Activated B cell treated with CpG ODN at 0.5 μM for 24 hours (primary cell): ENCODE measurements at regions not wholly inside any gene's neighbourhood (a gene's known extent, or its start where the extent isn't known, plus 50 kb on each side); places are given as distances from the start of the nearest gene placed in this dataset.

ENCODE experiments used
- ATAC-seq: fragments of 200-7000 bp; cut with Tn5 transposase; one replicate; pipeline ENCODE4 v1.10.0; 2021; ENCODE audit warnings: low read depth, mild to moderate bottlenecking, moderate library complexity
- CTCF ChIA-PET: fragments of 350-600 bp; sonication (Branson Sonifier 250); formaldehyde crosslinking; loops from one replicate; lab custom pipeline; 2021; ENCODE audit warnings: antibody characterized with exemption; lab: Charles Lee
- POLR2A ChIA-PET: fragments of 350-600 bp; sonication (Branson Sonifier 250); formaldehyde crosslinking; loops from one replicate; lab custom pipeline; 2021; ENCODE audit warnings: antibody characterized with exemption; lab: Charles Lee
- DNase-seq: peaks from one replicate; pipeline ENCODE4 v3.0.0; 2022
- H3K27ac Mint-ChIP-seq: one replicate; pipeline ENCODE4 v1.8.0; 2020; ENCODE audit warnings: mixed read lengths
- H3K27me3 Mint-ChIP-seq: one replicate; pipeline ENCODE4 v1.8.0; 2021; ENCODE audit warnings: mixed read lengths
- H3K36me3 Mint-ChIP-seq: one replicate; pipeline ENCODE4 v1.8.0; 2021; ENCODE audit warnings: low read depth, mixed read lengths
- H3K4me1 Mint-ChIP-seq: one replicate; pipeline ENCODE4 v1.8.0; 2021; ENCODE audit warnings: mixed read lengths
- H3K4me3 Mint-ChIP-seq: one replicate; pipeline ENCODE4 v1.8.0; 2020; ENCODE audit warnings: mild to moderate bottlenecking, mixed read lengths
- H3K9me3 Mint-ChIP-seq: one replicate; pipeline ENCODE4 v1.8.0; 2020; ENCODE audit warnings: mixed read lengths
- intact Hi-C: fragments of 100-400 bp; cut with micrococcal nuclease; formaldehyde crosslinking; loops from one replicate; pipeline ENCODE4 v1.15.1; 2024
- TF ChIP-seq, protein P1 (sequence below): fragments of 200-600 bp; IDR thresholded peaks from one replicate; pipeline ENCODE4 v1.8.0; 2022; ENCODE audit warnings: antibody characterized with exemption, mild to moderate bottlenecking

- Mint-ChIP-seq H3K36me3 (no peaks in the 10 kb centered on the region), H3K27ac (no peak overlapping the region), H3K27me3 (peaks cover 6% of the 10 kb centered on the region), H3K9me3 (no peaks in the 10 kb centered on the region), H3K4me1 (peaks cover 55% of the 10 kb centered on the region), H3K4me3 (no peak overlapping the region)
- TF ChIP-seq, protein P1, sequence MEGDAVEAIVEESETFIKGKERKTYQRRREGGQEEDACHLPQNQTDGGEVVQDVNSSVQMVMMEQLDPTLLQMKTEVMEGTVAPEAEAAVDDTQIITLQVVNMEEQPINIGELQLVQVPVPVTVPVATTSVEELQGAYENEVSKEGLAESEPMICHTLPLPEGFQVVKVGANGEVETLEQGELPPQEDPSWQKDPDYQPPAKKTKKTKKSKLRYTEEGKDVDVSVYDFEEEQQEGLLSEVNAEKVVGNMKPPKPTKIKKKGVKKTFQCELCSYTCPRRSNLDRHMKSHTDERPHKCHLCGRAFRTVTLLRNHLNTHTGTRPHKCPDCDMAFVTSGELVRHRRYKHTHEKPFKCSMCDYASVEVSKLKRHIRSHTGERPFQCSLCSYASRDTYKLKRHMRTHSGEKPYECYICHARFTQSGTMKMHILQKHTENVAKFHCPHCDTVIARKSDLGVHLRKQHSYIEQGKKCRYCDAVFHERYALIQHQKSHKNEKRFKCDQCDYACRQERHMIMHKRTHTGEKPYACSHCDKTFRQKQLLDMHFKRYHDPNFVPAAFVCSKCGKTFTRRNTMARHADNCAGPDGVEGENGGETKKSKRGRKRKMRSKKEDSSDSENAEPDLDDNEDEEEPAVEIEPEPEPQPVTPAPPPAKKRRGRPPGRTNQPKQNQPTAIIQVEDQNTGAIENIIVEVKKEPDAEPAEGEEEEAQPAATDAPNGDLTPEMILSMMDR: no peak
- DNase-seq (no peak), ATAC-seq (no peak)
- POLR2A ChIA-PET: interaction anchor here (0.6 kb wide), 1 partner anchor 92 kb away, joined by 6 read pairs; no protein-coding TSS in a partner anchor
- CTCF ChIA-PET: no interaction called here
- intact Hi-C loops: loop anchor here (2.0 to 5.0 kb wide), 4 partner anchors 52 to 312 kb away; no protein-coding TSS in a partner anchor
These were observed 213.1 kb downstream of the RPLP1 start for GRCh38 chr15:69665641-69666111.

DNA sequence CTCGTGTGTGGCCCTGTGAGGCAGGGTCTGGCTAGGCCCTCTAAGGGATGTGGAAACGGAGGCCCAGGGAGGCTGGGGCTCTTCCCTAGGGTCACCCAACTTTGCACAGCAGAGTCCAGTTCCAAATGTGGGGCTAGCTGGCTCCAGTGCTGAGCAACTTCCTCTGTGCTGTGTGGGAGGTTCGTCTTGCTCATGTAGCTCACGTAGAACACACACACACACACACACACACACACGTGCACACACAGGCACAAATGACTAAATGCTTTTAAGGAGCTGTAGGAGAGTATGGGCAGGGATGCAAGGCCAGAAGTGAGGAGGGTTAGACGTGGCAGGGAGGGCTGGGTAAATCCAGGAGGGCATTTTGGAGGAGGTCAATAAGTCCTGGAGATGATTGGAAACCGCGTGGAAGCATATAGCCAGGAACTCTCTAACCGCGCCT lies 213.8 kb downstream of the RPLP1 start:
- DNase-seq: no peak
- peaks cover 6% of the 10 kb centered on the region for H3K27me3 Mint-ChIP-seq
- intact Hi-C loops: loop anchor here (2.0 to 5.0 kb wide), 4 partner anchors 51 to 311 kb away; no protein-coding TSS in a partner anchor
- H3K9me3 Mint-ChIP-seq: no peaks in the 10 kb centered on the region
- peaks cover 55% of the 10 kb centered on the region for H3K4me1 Mint-ChIP-seq
- peak overlapping the region; percentile 67 for H3K27ac Mint-ChIP-seq
- ChIA-PET CTCF (no interaction called here), POLR2A (interaction anchor here (0.6 to 1.6 kb wide), 4 partner anchors 11 to 697 kb away, joined by 3 to 6 read pairs (median 4); no protein-coding TSS in a partner anchor)
- TF ChIP-seq, protein P1: no peak
- peak; percentile 51 for ATAC-seq
- H3K4me3 Mint-ChIP-seq: peak overlapping the region; percentile 36
- H3K36me3 Mint-ChIP-seq: no peaks in the 10 kb centered on the region

DNA sequence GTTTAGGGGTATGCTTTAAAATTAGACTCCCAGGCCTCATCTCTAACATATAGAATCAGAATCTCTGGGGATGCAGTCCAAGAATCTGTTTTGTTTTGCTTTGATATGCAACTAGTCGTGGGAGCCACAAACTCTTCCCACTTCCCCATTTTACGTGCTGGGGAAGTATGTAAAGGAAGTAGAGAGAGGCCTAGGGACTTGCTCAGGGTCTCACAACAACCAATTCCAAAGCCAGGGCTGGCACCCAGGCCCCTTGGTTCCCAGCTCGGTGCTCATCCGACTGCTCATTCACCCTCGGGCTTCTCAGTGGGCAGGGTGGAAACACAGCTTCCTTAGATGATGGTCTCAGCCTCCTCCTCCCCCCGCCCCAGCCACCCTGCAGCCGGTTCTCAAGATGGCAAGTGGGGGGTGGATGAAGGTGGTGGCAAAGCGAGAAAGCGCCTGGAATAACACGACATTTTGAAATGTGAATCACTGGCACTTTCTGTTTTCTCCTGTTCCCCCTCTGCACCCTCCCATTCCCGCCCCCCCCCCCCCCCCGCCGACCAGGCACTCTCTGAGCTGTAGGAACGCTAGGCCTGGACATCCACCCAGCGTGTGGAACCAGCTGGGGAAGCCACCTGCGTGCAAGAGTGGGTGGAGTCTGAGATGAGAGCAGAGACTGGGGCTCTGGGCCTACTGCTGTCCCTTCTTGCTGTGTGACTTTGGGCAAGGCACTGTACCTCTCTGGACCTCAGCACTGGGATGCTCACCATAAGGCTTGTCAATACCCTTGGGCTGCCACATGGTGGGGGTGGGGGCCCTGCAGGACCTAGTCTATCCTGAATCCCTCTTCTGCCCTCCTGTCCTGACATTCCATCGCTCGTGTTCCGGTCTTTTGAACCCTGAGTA lies 214.5 kb downstream of the RPLP1 start:
- Mint-ChIP-seq H3K4me3 (peak overlapping the region; percentile 36), H3K27ac (peak overlapping the region; percentile 67), H3K9me3 (no peaks in the 10 kb centered on the region), H3K36me3 (no peaks in the 10 kb centered on the region), H3K27me3 (peaks cover 6% of the 10 kb centered on the region), H3K4me1 (peaks cover 55% of the 10 kb centered on the region)
- ATAC-seq (peak; percentile 52), DNase-seq (peak; percentile 37)
- CTCF ChIA-PET: no interaction called here
- TF ChIP-seq, protein P1: no peak
- intact Hi-C loops: loop anchor here (1.0 to 5.0 kb wide), 5 partner anchors 12 to 310 kb away; no protein-coding TSS in a partner anchor
- POLR2A ChIA-PET: interaction anchor here (0.6 to 2.2 kb wide), 6 partner anchors 10 to 808 kb away, joined by 3 to 10 read pairs (median 6); partner anchors contain the start of gene TLE3

- ATAC-seq: peak; percentile 30
- no peak overlapping the region for H3K27ac Mint-ChIP-seq
- no peak for DNase-seq
- intact Hi-C loops: loop anchor here (5.0 kb wide), 3 partner anchors 49 to 309 kb away; no protein-coding TSS in a partner anchor
- TF ChIP-seq, protein P1: no peak
- peaks cover 55% of the 10 kb centered on the region for H3K4me1 Mint-ChIP-seq
- no peaks in the 10 kb centered on the region for H3K9me3 Mint-ChIP-seq
- ChIA-PET CTCF (interaction anchor here (1.0 kb wide), 1 partner anchor 58 kb away, joined by 4 read pairs; no protein-coding TSS in a partner anchor), POLR2A (interaction anchor here (1.4 to 2.2 kb wide), 2 partner anchors 9 to 430 kb away, joined by 5 to 9 read pairs; partner anchors contain the start of gene TLE3)
- no peak overlapping the region for H3K4me3 Mint-ChIP-seq
- H3K36me3 Mint-ChIP-seq: no peaks in the 10 kb centered on the region
- peaks cover 2% of the 10 kb centered on the region for H3K27me3 Mint-ChIP-seq
These were observed 215.6 kb downstream of the RPLP1 start for GRCh38 chr15:69668039-69668705.
